Thyroid gland (tissue), 4 donors: ENCODE measurements at regions not wholly inside any gene's neighbourhood (a gene's known extent, or its start where the extent isn't known, plus 50 kb on each side); places are given as distances from the start of the nearest gene placed in this dataset.
"Not testable (repeated sequence)": the region's sequence is repeated elsewhere in the genome, so short reads cannot be mapped to it uniquely, and the experiment has no call there.

ENCODE experiments used
- DNase-seq, 2 donors: peaks; one replicate each; pipeline ENCODE4 v3.0.0-alpha.2; 2019
- H3K27ac ChIP-seq, 3 donors: fragments of 200-600 bp; sonication (generic); 1 replicate in 2 of 3; 2 replicates in 1 of 3; pipeline ENCODE4 v1.5.1; 2016 to 2019; ENCODE audit warnings: mild to moderate bottlenecking in 1 of 3, moderate library complexity in 1 of 3
- H3K27me3 ChIP-seq: fragments of 200-600 bp; sonication (generic); one replicate; pipeline ENCODE4 v1.5.1; 2019
- H3K36me3 ChIP-seq, 2 donors: fragments of 200-600 bp; sonication (generic); one replicate each; pipeline ENCODE4 v1.5.1; 2016 to 2019
- H3K4me1 ChIP-seq, 2 donors: fragments of 200-600 bp; sonication (generic); one replicate each; pipeline ENCODE4 v1.5.1; 2017 to 2019
- H3K4me3 ChIP-seq, 3 donors: fragments of 200-600 bp; sonication (generic); replicated peaks in 1 of 3; 1 replicate in 2 of 3; 2 replicates in 1 of 3; pipeline ENCODE4 v1.5.1; 2016; ENCODE audit warnings: mild to moderate bottlenecking in 1 of 3
- H3K9me3 ChIP-seq: fragments of 200-600 bp; sonication (generic); one replicate; pipeline ENCODE4 v1.5.1; 2017
- POLR2A ChIP-seq, 2 donors: fragments of 450-650 bp; IDR thresholded peaks; one replicate each; pipeline ENCODE4 v1.6.1; 2017; ENCODE audit warnings: antibody characterized with exemption in 2 of 2, mild to moderate bottlenecking in 2 of 2, moderate library complexity in 1 of 2
- WGBS, 2 donors: methylation state at CpG; one replicate each; pipeline ENCODE4 v1.1.5; 2017; 5-methylcytosine and 5-hydroxymethylcytosine counted together
- intact Hi-C: fragments of 100-400 bp; cut with DNase I; formaldehyde crosslinking; loops from one replicate; pipeline ENCODE4 v1.15.1; 2023
- TF ChIP-seq, protein P1 (sequence below), 6 experiments: fragments of 200-600 bp in 3 of 6; fragments of 450-650 bp in 3 of 6; sonication (generic) in 3 of 6; IDR thresholded peaks; one replicate each; pipeline ENCODE4 v1.5.1; 2016 to 2019; ENCODE audit warnings: antibody characterized with exemption in 6 of 6, mild to moderate bottlenecking in 2 of 6, inconsistent platforms in 1 of 6, moderate library complexity in 1 of 6

DNA sequence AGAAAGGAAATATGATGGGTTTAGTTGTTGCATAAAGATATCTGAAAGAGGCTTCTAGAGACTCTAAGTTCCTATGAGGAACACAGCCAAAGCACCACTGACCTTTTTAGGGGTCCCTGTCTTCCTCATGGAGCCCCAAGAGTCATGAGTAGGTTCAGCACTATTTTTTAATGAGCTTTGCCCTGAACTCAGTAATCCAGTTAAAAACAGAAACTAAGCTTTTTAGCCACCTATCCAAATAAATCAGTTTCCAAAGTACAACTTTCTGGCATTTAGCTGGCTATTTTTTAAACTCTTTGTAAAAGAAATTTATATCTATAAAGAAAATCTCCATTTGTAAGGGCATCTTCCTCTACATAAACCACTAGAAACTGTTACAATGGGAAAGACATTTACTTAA lies 241.8 kb upstream of the UBASH3B start:
- TF ChIP-seq POLR2A (IDR thresholded peaks at IDR 0.05) = no peak
- TF ChIP-seq, protein P1, sequence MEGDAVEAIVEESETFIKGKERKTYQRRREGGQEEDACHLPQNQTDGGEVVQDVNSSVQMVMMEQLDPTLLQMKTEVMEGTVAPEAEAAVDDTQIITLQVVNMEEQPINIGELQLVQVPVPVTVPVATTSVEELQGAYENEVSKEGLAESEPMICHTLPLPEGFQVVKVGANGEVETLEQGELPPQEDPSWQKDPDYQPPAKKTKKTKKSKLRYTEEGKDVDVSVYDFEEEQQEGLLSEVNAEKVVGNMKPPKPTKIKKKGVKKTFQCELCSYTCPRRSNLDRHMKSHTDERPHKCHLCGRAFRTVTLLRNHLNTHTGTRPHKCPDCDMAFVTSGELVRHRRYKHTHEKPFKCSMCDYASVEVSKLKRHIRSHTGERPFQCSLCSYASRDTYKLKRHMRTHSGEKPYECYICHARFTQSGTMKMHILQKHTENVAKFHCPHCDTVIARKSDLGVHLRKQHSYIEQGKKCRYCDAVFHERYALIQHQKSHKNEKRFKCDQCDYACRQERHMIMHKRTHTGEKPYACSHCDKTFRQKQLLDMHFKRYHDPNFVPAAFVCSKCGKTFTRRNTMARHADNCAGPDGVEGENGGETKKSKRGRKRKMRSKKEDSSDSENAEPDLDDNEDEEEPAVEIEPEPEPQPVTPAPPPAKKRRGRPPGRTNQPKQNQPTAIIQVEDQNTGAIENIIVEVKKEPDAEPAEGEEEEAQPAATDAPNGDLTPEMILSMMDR (IDR thresholded peaks at IDR 0.05) = no peak
- no peaks in the 10 kb centered on the region for H3K9me3 ChIP-seq
- no peak overlapping the region for H3K4me3 ChIP-seq
- H3K36me3 ChIP-seq = no peaks in the 10 kb centered on the region
- H3K27me3 ChIP-seq = no peaks in the 10 kb centered on the region
- H3K27ac ChIP-seq = no peak overlapping the region
- DNase-seq = no peak
- intact Hi-C loops = no loop called here
- no peaks in the 10 kb centered on the region for H3K4me1 ChIP-seq

DNA sequence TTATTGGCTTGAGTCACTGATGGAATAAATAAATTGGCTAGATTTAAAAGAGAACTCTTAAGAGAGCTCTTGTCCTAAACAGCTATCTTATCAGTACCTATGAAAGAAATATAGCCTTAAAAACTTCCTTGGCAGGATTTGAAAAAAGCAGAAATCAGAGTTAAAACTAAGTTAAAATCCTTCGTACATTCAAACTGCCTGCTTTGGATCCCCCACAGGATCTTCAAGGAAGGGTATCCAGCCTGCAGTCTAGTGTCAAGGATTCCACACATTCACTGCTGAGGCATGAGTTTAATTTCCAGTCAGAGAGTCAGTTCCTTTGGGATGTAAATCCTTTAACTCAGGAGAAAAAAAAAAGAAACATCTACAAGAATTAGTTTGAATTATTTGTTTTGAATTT lies 242.9 kb upstream of the UBASH3B start:
- Histone ChIP-seq H3K4me3 (no peak overlapping the region), H3K9me3 (no peaks in the 10 kb centered on the region), H3K27ac (no peak overlapping the region), H3K4me1 (no peaks in the 10 kb centered on the region), H3K36me3 (no peaks in the 10 kb centered on the region), H3K27me3 (no peaks in the 10 kb centered on the region)
- TF ChIP-seq POLR2A (IDR thresholded peaks at IDR 0.05) = no peak
- TF ChIP-seq, protein P1 (IDR thresholded peaks at IDR 0.05) = no peak
- DNase-seq = no peak
- WGBS, 2 donors = 75 to 79% methylated on average over 1 of the region's 1 CpG
- intact Hi-C loops = no loop called here

DNA sequence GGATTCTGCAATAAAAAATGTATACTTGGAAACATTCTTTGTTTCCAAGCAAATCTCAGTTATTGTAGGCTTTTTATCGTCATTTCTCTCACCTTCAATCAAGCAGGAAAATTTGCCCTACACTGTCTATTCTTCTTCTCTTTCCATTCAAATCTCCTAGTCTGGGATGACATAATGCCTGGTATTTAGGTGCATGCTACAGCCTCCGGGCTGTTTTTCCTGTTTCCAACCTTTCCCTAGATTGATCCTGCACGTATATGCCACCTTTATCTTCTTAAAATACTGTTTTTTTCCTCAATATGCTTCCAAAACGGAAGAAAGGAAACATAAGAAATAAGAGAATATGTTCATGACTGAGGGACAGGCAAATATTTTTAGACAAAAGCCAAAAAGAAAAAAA lies 249.1 kb upstream of the UBASH3B start:
- H3K4me1 ChIP-seq = peaks cover 0 to 4% of the 10 kb centered on the region in 2 donors
- H3K27ac ChIP-seq = no peak overlapping the region
- no peak for DNase-seq
- no peaks in the 10 kb centered on the region for H3K27me3 ChIP-seq
- 88 to 91% methylated on average over 4 of the region's 4 CpGs for WGBS, 2 donors
- no peaks in the 10 kb centered on the region for H3K9me3 ChIP-seq
- no peaks in the 10 kb centered on the region for H3K36me3 ChIP-seq
- intact Hi-C loops = no loop called here
- no peak for TF ChIP-seq POLR2A (IDR thresholded peaks at IDR 0.05)
- TF ChIP-seq, protein P1 (IDR thresholded peaks at IDR 0.05) = no peak
- no peak overlapping the region for H3K4me3 ChIP-seq

DNA sequence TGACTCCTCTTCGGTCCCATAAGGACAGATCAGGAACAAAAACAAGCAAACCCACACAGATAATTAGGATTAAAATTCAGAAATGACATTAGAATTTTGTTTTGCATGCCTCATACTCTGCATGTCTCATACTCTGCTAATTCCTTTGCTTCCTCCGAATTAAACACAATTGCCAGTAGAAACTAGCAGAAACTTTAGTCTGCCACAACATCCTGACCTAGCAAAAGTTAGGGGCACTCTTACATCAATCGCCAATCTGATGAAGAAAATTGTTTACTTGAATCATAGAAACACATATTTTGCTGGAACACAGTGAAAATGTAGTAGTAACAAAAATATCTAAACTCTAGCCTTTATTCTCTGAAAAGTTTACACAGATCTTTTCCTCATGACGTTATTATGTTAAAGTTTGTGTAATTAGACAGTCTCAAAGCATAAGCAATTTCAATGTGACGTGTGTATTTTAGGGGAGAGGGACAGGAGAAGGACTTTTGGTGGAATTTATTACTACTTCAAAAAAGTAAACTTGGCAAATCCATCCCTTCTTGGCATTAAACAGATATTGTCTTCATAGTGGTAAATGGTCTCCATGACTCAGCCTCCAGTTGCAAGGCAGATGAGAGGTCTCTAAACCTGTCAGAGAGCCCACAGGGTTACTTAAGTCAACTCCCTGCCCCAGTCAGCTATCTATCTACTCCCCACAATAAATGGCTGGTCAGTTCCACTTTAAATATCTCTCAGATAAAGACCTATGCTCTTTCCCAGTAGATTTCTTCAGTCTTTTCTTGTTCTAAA lies 249.8 kb upstream of the UBASH3B start:
- no peak for TF ChIP-seq POLR2A (IDR thresholded peaks at IDR 0.05)
- TF ChIP-seq, protein P1 (IDR thresholded peaks at IDR 0.05) = no peak
- Histone ChIP-seq H3K9me3 (no peaks in the 10 kb centered on the region), H3K4me3 (no peak overlapping the region), H3K4me1 (peaks cover 0 to 4% of the 10 kb centered on the region in 2 donors), H3K27me3 (no peaks in the 10 kb centered on the region), H3K27ac (no peak overlapping the region), H3K36me3 (no peaks in the 10 kb centered on the region)
- DNase-seq = no peak
- 78 to 80% methylated on average over 5 of the region's 5 CpGs for WGBS, 2 donors
- intact Hi-C loops = no loop called here

DNA sequence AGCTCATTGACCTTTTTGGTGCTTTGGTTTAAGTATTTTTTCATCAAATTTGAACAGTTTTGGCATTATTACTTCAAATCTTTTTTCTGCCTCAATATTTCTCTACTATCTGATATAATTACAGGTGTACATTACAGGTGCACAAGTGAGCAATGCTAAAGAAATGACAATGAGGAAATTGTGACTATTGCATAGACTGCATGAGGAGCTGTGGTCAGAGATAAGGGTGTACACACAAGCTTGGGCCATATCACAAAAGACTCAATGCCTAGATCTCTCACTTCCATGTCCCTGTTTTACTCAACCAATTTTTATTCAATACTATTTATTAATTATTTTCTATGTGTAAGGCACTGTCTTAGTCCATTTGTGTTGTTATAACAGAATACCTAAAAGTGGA lies 251.0 kb upstream of the UBASH3B start:
- Histone ChIP-seq H3K27me3 (no peaks in the 10 kb centered on the region), H3K27ac (no peak overlapping the region), H3K4me1 (peaks cover 5 to 9% of the 10 kb centered on the region in 2 donors), H3K9me3 (no peaks in the 10 kb centered on the region), H3K4me3 (no peak overlapping the region), H3K36me3 (no peaks in the 10 kb centered on the region)
- no peak for DNase-seq
- intact Hi-C loops = no loop called here
- TF ChIP-seq, protein P1 (IDR thresholded peaks at IDR 0.05) = no peak
- no peak for TF ChIP-seq POLR2A (IDR thresholded peaks at IDR 0.05)

DNA sequence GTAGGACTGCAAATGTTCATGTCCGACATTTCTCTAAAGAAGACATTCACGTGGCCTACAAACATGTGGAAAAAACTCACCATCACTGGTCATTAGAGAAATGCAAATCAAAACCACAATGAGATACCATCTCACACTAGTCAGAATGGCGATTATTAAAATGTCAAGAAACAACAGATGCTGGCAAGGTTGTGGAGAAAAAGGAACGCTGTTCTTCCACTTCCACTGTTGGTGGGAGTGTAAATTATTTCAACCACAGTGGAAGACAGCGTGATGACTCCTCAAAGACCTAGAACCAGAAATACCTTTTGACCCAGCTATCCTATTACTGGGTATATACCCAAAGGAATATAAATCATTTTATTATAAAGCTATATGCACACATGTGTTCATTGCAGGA lies 253.9 kb upstream of the UBASH3B start:
- 88 to 93% methylated on average over 5 of the region's 5 CpGs for WGBS, 2 donors
- DNase-seq, H3K27ac ChIP-seq, H3K27me3 ChIP-seq, H3K4me3 ChIP-seq, intact Hi-C loops, H3K9me3 ChIP-seq, H3K36me3 ChIP-seq: not testable (repeated sequence)
- H3K4me1 ChIP-seq = peaks cover 10 to 13% of the 10 kb centered on the region in 2 donors
